ENCODE measurements at regions not wholly inside any gene's neighbourhood (a gene's known extent, or its start where the extent isn't known, plus 50 kb on each side); places are given as distances from the start of the nearest gene placed in this dataset.

DNA sequence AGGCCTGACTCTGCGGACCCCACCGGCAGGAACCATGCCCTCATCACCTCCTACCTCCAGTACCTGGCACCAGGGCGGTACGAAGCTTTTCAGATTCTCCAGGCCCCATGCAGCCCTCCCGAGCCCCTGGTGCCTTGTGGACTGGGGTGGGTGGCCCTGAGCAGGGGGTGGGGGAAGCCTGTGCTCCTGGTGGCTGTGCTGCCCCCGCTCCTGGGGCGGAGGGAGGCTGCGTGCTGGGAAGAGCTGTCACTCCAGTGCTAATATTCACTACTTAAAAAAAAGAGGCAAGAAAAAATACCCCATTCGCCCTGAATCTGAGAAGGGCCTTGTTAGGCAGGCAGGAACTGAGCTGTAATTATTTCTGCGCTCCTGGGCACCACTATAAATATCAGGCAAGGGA, 111.8 kb downstream of the ENGASE start:
- TF ChIP-seq, protein P1, sequence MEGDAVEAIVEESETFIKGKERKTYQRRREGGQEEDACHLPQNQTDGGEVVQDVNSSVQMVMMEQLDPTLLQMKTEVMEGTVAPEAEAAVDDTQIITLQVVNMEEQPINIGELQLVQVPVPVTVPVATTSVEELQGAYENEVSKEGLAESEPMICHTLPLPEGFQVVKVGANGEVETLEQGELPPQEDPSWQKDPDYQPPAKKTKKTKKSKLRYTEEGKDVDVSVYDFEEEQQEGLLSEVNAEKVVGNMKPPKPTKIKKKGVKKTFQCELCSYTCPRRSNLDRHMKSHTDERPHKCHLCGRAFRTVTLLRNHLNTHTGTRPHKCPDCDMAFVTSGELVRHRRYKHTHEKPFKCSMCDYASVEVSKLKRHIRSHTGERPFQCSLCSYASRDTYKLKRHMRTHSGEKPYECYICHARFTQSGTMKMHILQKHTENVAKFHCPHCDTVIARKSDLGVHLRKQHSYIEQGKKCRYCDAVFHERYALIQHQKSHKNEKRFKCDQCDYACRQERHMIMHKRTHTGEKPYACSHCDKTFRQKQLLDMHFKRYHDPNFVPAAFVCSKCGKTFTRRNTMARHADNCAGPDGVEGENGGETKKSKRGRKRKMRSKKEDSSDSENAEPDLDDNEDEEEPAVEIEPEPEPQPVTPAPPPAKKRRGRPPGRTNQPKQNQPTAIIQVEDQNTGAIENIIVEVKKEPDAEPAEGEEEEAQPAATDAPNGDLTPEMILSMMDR (conservative IDR thresholded peaks at IDR 0.05): no peak
- TF ChIP-seq ZFX (IDR thresholded peaks at IDR 0.05): no peak

Data from C4-2B (cell line).